Stimulated activated CD4-positive, alpha-beta T cell treated with anti-CD3 and anti-CD28 coated beads, TNF-alpha, amount 100 ng/mL, for 4 hours (primary cell): ENCODE measurements at regions not wholly inside any gene's neighbourhood (a gene's known extent, or its start where the extent isn't known, plus 50 kb on each side); places are given as distances from the start of the nearest gene placed in this dataset.

Experiments
- DNase-seq, 3 experiments: peaks; one replicate each; pipeline ENCODE4 v3.0.0-alpha.2; 2020; ENCODE audit warnings: low read depth in 3 of 3

DNA sequence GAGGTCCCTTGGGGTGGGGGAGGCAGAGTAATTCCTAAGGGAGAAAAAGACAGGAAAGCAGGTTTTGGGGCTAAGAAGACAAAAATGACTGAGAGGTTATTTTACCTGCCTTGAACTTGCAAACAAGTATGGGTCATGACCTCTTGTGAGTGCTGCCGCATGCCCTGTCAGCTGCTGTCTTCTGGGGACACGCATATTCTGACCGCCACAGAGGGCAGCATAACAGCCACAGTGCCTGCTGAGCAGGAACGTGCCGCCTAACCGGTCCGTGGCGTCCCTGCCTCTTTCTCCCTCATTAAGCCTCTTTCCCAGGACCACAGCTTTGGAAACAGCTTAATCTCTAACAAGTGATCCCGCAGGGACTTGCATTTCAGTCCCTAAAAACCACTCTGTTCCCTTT lies 51.3 kb upstream of the KCNA1 start:
- DNase-seq: no peak

DNA sequence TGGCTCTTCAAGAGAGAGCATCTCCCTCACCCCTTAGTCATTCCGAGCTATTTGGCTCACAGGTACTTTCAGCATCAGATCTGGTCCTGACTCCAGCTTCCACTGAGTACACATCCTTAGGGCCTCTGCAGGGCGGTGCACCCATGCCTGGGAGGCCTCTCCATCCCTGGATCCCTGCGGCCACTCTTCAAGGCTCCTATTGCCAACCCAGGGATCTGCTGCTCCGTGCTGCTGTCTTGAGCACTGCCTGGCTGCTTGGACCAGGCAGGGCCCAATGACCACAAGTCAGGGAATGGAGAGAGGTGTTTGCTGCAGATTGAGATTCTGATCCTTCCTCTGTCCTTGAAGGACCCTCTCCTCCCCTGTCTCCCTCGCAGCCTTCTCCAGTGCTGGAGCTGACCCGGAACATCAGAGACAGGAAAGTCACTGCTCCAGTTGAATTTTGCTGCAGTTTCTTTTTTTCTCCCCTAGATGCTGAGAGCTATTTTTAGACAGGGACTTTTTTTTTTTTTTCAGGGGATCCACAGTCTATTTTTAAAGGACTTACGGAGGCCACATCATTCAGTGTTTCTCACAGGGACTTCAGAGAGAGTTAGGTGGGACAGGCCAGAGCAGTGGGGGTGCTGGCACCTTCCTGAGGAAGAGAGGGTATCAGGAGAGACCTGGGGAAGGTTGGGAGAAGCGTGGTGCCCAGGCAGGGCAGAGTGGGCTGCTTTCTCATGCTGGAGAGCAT lies 50.1 kb upstream of the KCNA1 start:
- no peak for DNase-seq
